Panc1 (cell line): ENCODE measurements at regions not wholly inside any gene's neighbourhood (a gene's known extent, or its start where the extent isn't known, plus 50 kb on each side); places are given as distances from the start of the nearest gene placed in this dataset.

Experiments used
- ATAC-seq: fragments of 200-7000 bp; cut with Tn5 transposase; 2 replicates; pipeline ENCODE4 v1.9.1; 2020; ENCODE audit warnings: mild to moderate bottlenecking, moderate library complexity
- BruUV-seq: library from RNA; stranded (reverse); fragments of 400-500 nt; replicated peaks from 2 replicates; lab custom pipeline; 2021; lab: Mats Ljungman, UMichigan
- CTCF ChIA-PET: fragments of 300-600 bp; sonication (Branson Sonifier 250); formaldehyde crosslinking; loops from one replicate; lab custom pipeline; 2022; ENCODE audit warnings: antibody characterized with exemption; lab: Charles Lee
- POLR2A ChIA-PET: fragments of 300-600 bp; sonication (Branson Sonifier 250); formaldehyde crosslinking; loops from one replicate; lab custom pipeline; 2022; ENCODE audit warnings: antibody characterized with exemption; lab: Charles Lee
- DNase-seq: peaks from one replicate; pipeline ENCODE4 v3.0.0-alpha.2; 2010; ENCODE audit warnings: low read depth, low spot score
- H3K27ac ChIP-seq: 2 replicates; pipeline ENCODE4 v1.5.1; 2011; ENCODE audit warnings: mild to moderate bottlenecking, low read length, inconsistent platforms
- H3K27me3 ChIP-seq: fragments of 200-500 bp; sonication (Bioruptor generic); 2 replicates; pipeline ENCODE4 v1.6.0; 2014; ENCODE audit warnings: low read length, inconsistent platforms; ENCODE audit not compliant: control insufficient read depth, insufficient read depth
- H3K36me3 ChIP-seq: fragments of 200-500 bp; sonication (Bioruptor generic); 2 replicates; pipeline ENCODE4 v1.5.1; 2014; ENCODE audit warnings: inconsistent platforms, mild to moderate bottlenecking, low read length, moderate library complexity; ENCODE audit not compliant: control insufficient read depth, insufficient read depth
- H3K4me1 ChIP-seq: 2 replicates; pipeline ENCODE4 v1.5.1; 2011; ENCODE audit warnings: inconsistent platforms, mild to moderate bottlenecking, low read length, moderate library complexity; ENCODE audit not compliant: control insufficient read depth, insufficient read depth
- H3K4me3 ChIP-seq, 2 experiments: 2 replicates each; pipeline ENCODE4 v1.5.1; 2011 to 2012; ENCODE audit warnings: low read depth in 2 of 2, low read length in 2 of 2, mild to moderate bottlenecking in 2 of 2, inconsistent platforms in 1 of 2, moderate library complexity in 1 of 2
- H3K9me3 ChIP-seq: fragments of 200-500 bp; sonication (Bioruptor generic); 2 replicates; pipeline ENCODE4 v1.5.1; 2014; ENCODE audit warnings: low read depth, mild to moderate bottlenecking, inconsistent platforms, low read length, moderate library complexity; ENCODE audit not compliant: control insufficient read depth, insufficient read depth
- CTCF ChIP-seq: fragments of 450-650 bp; IDR thresholded peaks from 2 replicates; pipeline ENCODE4 v1.5.1; 2017; ENCODE audit warnings: mild to moderate bottlenecking
- POLR2AphosphoS5 ChIP-seq: IDR thresholded peaks from 2 replicates; pipeline ENCODE4 v1.6.1; 2012; ENCODE audit warnings: mild to moderate bottlenecking, low read depth, low read length, moderate library complexity
- SIN3A ChIP-seq: IDR thresholded peaks from 2 replicates; pipeline ENCODE4 v1.6.1; 2012; ENCODE audit warnings: low read depth, mild to moderate bottlenecking, low read length, moderate library complexity, borderline replicate concordance; ENCODE audit not compliant: insufficient read depth
- TCF7L2 ChIP-seq: IDR thresholded peaks from 2 replicates; pipeline ENCODE4 v1.6.1; 2011; ENCODE audit warnings: mild to moderate bottlenecking, low read depth, low read length, inconsistent platforms
- in situ Hi-C: cut with HindIII; loops from 2 replicates; pipeline ENCODE4 v1.10.0; 2016; ENCODE audit warnings: low sequenced_read_pairs, low pct_unique_long_range_greater_than_20kb
- intact Hi-C: fragments of 100-400 bp; cut with micrococcal nuclease; formaldehyde crosslinking; loops from one replicate; pipeline ENCODE4 v1.10.0; 2022; ENCODE audit not compliant: unreplicated experiment
- TF ChIP-seq, protein P1 (sequence below), 2 experiments: IDR thresholded peaks; 2 replicates each; pipeline ENCODE4 v1.6.1; 2011 to 2012; ENCODE audit warnings: low read depth in 2 of 2, control low read depth in 1 of 2, low read length in 1 of 2, mild to moderate bottlenecking in 1 of 2, moderate library complexity in 1 of 2; ENCODE audit not compliant: insufficient read depth in 1 of 2

DNA sequence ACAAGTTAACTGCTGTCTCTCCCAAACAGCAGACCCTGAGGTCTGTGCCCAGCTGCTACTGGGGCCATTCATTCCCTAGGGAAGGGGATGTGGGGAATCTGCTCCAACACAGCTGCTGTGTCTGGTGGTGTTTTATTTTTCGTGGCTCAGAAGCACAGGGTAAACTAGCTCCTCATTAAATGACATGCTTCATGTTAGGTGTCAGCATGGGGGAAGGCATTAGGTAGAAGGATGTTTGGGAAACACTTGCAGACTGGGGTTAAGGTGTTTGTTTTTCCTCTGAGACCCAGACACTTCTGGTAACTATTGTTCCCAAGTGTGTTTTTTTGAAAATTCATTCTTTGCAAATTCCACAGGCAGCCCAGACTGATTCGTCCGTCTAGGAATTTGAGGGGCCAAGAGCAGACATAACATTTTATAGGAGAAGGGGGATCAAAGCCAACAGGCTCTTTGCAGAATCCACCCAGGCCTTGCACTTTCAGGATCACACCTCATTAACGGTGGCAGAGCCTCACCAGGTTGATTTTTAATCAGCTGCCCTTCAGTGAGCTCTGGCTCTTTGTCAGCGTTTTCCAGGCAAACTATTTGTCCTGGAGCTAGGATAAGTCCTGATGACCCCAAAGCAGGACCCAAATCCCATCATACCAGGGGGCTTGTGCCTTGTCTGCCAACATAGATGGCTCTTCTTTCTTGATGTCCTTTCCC, 65.4 kb upstream of the ITGA11 start:
- Histone ChIP-seq H3K27me3 (peaks cover 23% of the 10 kb centered on the region), H3K36me3 (no peaks in the 10 kb centered on the region), H3K4me1 (no peaks in the 10 kb centered on the region), H3K4me3 (no peak overlapping the region), H3K9me3 (no peaks in the 10 kb centered on the region), H3K27ac (no peak overlapping the region)
- intact Hi-C loops (no loop called here), in situ Hi-C loops (no loop called here)
- DNase-seq = no peak
- ChIA-PET CTCF (interaction anchor here (0.6 kb wide), 1 partner anchor 75 kb away, joined by 8 read pairs; no protein-coding TSS in a partner anchor), POLR2A (interaction anchor here (0.5 kb wide), 1 partner anchor 24 kb away, joined by 3 read pairs; no protein-coding TSS in a partner anchor)
- BruUV-seq = no TSS peak
- no peak for ATAC-seq
- no peak for TF ChIP-seq POLR2AphosphoS5
- TF ChIP-seq SIN3A = no peak
- TF ChIP-seq, protein P1, sequence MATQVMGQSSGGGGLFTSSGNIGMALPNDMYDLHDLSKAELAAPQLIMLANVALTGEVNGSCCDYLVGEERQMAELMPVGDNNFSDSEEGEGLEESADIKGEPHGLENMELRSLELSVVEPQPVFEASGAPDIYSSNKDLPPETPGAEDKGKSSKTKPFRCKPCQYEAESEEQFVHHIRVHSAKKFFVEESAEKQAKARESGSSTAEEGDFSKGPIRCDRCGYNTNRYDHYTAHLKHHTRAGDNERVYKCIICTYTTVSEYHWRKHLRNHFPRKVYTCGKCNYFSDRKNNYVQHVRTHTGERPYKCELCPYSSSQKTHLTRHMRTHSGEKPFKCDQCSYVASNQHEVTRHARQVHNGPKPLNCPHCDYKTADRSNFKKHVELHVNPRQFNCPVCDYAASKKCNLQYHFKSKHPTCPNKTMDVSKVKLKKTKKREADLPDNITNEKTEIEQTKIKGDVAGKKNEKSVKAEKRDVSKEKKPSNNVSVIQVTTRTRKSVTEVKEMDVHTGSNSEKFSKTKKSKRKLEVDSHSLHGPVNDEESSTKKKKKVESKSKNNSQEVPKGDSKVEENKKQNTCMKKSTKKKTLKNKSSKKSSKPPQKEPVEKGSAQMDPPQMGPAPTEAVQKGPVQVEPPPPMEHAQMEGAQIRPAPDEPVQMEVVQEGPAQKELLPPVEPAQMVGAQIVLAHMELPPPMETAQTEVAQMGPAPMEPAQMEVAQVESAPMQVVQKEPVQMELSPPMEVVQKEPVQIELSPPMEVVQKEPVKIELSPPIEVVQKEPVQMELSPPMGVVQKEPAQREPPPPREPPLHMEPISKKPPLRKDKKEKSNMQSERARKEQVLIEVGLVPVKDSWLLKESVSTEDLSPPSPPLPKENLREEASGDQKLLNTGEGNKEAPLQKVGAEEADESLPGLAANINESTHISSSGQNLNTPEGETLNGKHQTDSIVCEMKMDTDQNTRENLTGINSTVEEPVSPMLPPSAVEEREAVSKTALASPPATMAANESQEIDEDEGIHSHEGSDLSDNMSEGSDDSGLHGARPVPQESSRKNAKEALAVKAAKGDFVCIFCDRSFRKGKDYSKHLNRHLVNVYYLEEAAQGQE (IDR thresholded peaks at IDR 0.05; ENCODE audit: insufficient read depth in 1 of 2, low read depth in 2 of 2, low read length in 1 of 2) = no peak
- no peak for TF ChIP-seq CTCF
- TF ChIP-seq TCF7L2 = no peak

DNA sequence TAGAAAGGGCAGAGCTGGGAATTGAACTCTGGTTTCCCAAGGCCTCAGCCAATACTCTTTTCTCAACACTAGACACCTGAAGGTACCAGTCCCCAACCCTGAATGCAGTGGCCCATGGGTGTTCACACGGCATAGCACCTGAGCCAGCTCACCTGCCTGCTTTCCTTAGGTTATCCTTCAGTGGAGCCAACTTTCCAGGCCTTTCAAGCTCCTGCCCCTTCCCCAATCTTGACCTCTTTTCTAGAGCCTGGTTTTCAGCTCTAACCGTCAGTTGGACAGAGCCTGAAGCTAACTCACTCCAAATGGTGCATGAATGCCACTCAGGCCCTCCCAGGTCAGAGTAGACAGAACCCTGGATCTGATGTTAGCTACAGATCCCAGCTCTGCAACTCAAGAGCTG, 66.1 kb upstream of the ITGA11 start:
- Histone ChIP-seq H3K9me3 (no peaks in the 10 kb centered on the region), H3K27me3 (peaks cover 19% of the 10 kb centered on the region), H3K4me3 (no peak overlapping the region), H3K4me1 (no peaks in the 10 kb centered on the region), H3K36me3 (no peaks in the 10 kb centered on the region), H3K27ac (no peak overlapping the region)
- no peak for DNase-seq
- in situ Hi-C loops (no loop called here), intact Hi-C loops (no loop called here)
- BruUV-seq = no TSS peak
- POLR2A ChIA-PET = no interaction called here
- no peak for ATAC-seq
- CTCF ChIA-PET = no interaction called here
- TF ChIP-seq, protein P1 (IDR thresholded peaks at IDR 0.05; ENCODE audit: insufficient read depth in 1 of 2, low read depth in 2 of 2, low read length in 1 of 2) = no peak
- no peak for TF ChIP-seq TCF7L2
- TF ChIP-seq POLR2AphosphoS5 = no peak
- TF ChIP-seq SIN3A = no peak
- TF ChIP-seq CTCF = no peak
